NCI-H1436 treated with DMSO at 0.1 percent for 48 hours (cell line): ENCODE measurements at regions not wholly inside any gene's neighbourhood (a gene's known extent, or its start where the extent isn't known, plus 50 kb on each side); places are given as distances from the start of the nearest gene placed in this dataset.

ENCODE experiments used
- DNase-seq: peaks from one replicate; lab custom pipeline; 2025; lab: John Stamatoyannopoulos, UW

DNA sequence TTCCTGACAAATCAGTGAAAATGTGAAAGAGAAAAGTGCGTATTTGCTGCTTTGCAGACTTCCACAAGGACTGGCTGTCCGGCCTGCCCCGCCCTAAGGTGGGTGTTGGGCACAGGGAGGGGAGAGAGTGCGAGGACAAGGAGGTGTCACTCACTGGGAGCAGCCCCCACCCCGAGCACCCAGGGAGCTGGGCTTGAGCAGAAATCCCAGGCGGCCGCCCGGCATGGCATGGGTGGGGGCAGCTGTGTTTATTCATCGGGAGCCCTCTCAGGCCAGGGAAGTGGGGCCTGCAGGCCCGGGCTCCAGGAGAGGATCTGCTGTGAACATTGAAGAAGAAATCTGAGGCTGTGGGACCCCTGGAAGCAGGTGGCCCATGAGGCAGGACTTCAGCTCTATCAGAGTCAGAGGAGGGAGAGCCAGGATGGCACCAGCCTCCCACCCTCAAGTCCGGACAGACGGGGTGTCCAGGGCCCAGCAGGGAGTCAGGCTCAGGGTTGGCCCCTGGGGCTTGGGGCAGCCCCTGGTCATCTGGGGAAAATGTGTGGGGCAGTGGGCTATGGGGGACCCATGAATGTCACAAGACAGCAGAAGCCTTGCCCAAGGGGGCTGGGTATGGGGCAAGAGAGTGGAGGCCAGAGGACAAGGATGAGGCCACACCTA, 164.4 kb upstream of the PPP2R2D start:
- DNase-seq, result no peak

DNA sequence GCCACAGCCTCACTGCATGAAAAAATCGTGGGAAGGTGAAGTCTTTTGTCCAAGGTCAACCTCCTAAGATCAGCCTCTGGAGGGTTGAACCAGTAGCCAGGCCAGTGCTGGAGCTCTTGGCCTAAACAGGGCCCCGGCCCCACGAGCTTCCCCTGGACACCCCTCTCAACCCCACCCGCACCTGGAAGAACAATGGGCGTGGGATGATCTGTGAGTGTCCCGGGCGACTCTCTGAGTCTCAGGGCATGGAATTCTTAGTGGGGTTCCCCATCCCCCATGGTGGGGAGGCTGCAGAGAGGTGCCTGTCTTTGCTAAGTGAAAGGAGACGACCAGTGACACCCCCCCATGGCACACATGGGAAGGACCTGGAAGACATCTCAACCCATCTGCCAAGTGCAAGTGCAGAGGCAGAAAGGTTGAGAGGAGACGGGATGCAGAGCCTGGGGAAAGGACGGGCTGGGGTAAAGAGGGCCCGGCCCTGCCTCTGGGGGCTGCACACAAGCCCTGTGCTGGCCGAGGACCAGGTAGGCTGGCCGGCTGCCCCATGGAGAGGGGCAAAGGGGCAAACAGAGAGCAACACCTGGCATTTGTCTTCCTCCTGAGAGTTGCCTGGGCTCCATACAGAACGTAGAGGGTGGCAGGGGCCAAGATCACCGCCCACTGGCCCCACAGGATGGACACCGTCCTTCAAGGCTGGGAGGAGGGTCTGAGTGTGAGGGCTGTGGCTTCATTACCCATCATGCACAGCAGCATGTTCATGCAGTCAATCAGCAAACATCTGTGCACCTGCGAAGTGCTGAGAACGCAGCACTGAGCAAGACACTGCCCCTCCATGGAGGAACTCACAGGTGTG, 163.0 kb upstream of the PPP2R2D start:
- no peak for DNase-seq

- DNase-seq, result no peak
These were observed 162.4 kb upstream of the PPP2R2D start for GRCh38 chr10:131738396-131738735.

GRCh38 chr10:131739206-131739605, 161.6 kb upstream of the PPP2R2D start:
- DNase-seq, result no peak

DNA sequence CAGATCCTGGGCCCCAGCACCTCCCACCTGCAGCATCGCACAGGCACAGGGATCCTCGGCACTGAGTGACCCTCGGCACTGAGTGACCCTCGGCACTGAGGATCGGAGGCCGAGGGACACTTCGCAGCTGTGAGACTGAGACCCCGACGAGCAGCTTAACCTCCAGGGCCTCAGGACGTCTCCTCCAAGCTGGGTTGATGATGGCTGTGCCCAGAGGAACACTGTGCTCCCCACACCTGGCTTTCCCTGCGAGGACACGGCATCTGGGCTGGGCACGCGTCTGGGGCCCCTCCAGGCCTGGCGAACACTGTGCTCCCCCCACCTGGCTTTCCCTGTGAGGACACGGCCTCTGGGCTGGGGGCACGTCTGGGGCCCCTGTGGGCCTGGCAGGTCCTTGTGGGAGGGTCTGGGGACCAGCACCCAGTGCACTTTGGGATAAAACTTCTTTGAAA, 158.3 kb upstream of the PPP2R2D start:
- no peak for DNase-seq

DNA sequence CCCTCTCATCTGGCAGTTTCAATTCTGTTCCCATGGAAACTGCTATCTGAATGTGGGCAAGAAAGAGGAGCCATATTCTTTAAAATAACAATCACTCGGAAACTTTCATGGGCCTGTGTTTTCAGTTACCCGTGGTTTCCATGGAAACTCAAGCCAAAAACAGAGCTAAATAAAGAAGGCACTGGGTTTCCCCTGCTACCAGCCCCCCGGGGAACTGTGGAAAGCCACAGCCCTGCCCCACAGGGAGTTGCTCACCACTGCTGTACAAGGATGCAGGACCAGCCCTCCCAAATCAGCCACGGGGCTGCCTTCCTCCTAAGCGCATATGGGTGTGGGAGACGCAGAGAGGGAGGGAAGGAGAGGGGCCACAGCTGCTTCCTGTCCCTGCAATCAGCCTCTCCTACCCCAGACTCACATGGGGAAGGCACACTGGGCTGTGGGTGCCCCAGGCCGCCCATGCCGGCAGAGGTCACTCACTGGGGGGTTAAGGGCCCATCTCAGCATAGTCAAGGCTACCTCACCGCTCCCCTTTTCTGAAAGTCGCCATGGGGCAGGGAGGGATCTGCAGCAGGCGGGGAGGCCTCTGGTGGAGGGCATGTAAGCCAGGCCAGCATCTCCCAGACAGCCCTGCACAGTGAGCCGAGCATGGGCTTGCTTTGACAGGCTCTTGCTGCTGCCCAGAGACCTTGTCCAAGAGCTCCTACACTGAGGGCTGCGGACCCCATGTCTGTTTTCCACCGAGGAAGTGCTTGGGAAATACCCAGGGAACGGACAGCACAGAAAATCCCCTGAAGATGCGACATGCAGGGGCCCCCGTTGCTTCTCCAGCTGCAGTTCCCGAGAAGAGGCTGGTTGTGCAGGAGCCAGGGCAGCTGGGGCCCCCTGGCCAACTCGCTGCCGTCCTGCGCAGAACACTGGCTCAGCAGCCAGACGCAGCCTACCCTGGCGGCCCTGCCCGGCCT, 157.3 kb upstream of the PPP2R2D start:
- no peak for DNase-seq

DNA sequence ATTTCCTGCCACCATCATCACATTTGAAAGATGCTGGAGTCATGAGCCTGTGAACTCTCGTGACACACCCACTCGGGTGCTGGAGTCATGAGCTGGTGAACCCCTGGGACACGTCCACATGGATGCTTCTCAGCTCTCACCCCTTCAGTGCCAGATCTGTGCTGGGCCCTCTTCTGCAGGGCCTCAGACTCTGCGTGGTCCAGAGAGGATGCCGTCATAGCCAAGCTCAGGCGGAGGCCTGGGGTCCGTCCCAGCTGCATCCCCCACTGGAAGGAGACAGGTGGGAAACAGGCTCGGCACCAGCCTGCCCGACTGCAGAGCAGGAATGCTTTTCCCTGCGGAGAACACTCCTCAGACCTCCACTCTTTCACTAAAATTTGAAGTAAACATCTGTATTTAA, 156.5 kb upstream of the PPP2R2D start:
- DNase-seq, result no peak

GRCh38 chr10:131745591-131745990, 155.2 kb upstream of the PPP2R2D start:
- DNase-seq, result no peak

- DNase-seq, result no peak
These were observed 154.5 kb upstream of the PPP2R2D start for GRCh38 chr10:131746241-131746711.

GRCh38 chr10:131746785-131747184, 154.0 kb upstream of the PPP2R2D start:
- DNase-seq, result no peak

DNA sequence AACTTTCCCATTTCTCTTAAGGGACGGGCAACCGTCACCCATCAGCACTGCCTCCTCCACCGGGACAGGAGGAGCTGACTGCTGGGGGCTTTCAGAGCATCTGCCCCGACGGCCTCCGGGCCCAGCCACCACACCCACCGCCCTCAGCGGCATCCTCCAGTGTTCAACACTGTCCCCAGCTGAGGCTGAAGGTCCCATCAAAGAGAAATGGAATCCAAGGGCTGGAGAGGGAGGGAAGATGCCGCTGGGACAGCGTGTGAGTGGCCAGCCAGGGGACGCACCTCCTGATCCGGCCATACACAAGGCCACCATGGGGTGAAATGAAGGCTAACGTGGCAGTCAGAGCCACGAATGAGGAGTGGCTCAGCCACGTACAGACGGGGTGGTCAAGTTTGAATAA, 153.6 kb upstream of the PPP2R2D start:
- no peak for DNase-seq

DNA sequence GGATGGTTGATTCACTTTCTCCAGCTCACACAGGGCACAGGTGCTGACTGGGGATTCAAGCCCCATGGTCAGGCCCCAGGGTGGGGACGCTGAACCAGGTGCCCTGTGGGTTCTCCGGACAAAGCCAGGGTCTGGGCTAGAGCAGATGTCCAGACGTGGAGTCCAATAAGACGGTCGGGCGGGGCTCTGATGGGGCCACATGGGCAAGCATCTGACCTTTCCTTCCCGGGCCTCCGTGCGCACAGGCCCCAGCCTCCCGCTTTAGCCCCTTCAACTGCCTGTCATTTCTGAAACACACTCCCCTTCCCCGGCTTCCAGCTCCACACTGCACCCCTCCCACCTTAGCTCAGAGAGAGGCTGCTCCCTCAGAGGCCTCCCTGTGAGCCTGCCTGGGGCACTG, 153.0 kb upstream of the PPP2R2D start:
- DNase-seq, result no peak

- no peak for DNase-seq
These were observed 152.6 kb upstream of the PPP2R2D start for GRCh38 chr10:131748191-131748590.

GRCh38 chr10:131748831-131749766, 151.7 kb upstream of the PPP2R2D start:
- DNase-seq, result no peak

DNA sequence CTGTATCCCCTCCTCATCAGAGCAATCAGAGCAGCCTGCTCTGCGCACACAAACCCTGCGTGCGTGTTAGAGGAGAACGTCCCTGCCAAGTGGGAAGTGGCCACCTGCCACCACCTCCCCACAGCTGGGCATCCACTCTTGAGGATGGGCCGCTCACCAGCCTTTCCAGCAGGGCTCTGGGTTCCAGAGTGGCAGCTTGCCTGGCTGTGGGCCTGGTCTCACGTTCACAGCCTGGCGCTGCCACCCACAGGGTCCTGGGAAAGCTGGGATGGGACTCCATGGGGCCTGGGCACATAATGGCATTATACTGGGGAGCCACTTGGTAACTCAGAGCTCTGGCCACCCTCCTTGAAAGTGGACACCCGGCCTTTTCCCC, 151.1 kb upstream of the PPP2R2D start:
- no peak for DNase-seq

- DNase-seq, result no peak
These were observed 150.5 kb upstream of the PPP2R2D start for GRCh38 chr10:131750171-131750895.

- DNase-seq, result no peak
These were observed 149.6 kb upstream of the PPP2R2D start for GRCh38 chr10:131750973-131751826.

DNA sequence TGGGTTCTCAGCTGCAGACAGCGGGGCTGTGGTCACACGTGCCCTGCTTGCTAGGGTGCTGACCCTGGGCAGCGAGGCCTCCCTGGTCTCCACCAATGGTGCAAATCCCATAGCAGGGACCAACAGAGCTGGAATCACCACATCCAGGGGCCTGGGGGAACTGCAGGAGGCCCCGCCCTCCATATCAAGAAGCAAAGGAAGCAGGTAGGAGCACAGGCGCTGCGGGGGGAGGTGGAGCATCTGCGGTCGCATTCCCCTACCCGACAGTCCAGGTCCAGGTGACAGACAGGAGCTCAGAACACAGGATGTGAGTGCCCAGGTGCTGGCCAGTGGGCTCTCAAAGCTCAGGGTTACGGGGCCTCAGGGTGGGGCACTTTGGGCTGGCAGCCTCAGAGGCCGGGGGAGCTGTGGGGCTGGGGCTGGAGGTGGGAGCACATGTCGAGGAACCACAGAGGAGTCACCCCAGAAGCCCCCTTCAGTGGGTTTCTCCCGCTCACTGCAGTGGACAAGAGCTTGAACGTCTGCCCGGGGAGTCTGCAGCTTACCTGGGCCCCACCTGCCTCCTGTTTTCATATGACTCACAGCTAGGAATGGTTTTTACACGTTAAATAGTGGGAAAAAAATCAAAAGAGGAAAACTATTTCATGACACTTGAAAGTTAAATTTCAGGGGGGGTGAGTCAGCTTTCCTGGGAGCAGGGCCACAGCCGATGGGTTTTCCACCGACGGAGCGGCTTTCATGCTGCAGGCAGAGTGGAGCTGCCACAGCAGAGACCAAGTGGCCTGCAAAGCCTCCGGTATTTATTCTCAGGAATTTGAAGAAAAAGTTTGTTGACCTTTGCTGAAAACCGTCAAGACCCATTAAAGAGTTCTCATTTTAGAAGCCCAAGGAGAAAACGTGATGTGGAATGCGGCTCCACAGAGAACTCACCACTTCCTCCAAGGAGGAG, 148.7 kb upstream of the PPP2R2D start:
- no peak for DNase-seq
